Tibial nerve (tissue), 4 donors: ENCODE measurements at regions not wholly inside any gene's neighbourhood (a gene's known extent, or its start where the extent isn't known, plus 50 kb on each side); places are given as distances from the start of the nearest gene placed in this dataset.

Experiments
- CTCF ChIP-seq, 5 experiments: fragments of 200-600 bp in 3 of 5; fragments of 450-650 bp in 2 of 5; sonication (generic) in 3 of 5; IDR thresholded peaks; one replicate each; pipeline ENCODE4 v1.5.1; 2016 to 2019; ENCODE audit warnings: antibody characterized with exemption in 5 of 5, mild to moderate bottlenecking in 3 of 5, moderate library complexity in 2 of 5
- EP300 ChIP-seq, 2 donors: sonication (generic); formaldehyde crosslinking; IDR thresholded peaks; one replicate each; pipeline ENCODE4 v1.6.1; 2017; ENCODE audit warnings: antibody characterized with exemption in 2 of 2, mild to moderate bottlenecking in 1 of 2
- POLR2A ChIP-seq, 2 donors: fragments of 450-650 bp; IDR thresholded peaks; one replicate each; pipeline ENCODE4 v1.6.1; 2017; ENCODE audit warnings: antibody characterized with exemption in 2 of 2, mild to moderate bottlenecking in 2 of 2, moderate library complexity in 2 of 2

- no peak for TF ChIP-seq CTCF (IDR thresholded peaks at IDR 0.05)
- TF ChIP-seq EP300 (IDR thresholded peaks at IDR 0.05) = no peak
- TF ChIP-seq POLR2A (IDR thresholded peaks at IDR 0.05) = no peak
Measured at GRCh38 chr11:69880041-69880825, 61.0 kb upstream of the FGF3 start.
